NT2/D1 (cell line): ENCODE measurements at regions not wholly inside any gene's neighbourhood (a gene's known extent, or its start where the extent isn't known, plus 50 kb on each side); places are given as distances from the start of the nearest gene placed in this dataset.

ENCODE experiments used
- YY1 ChIP-seq: IDR thresholded peaks from 2 replicates; pipeline ENCODE4 v1.6.1; 2011; ENCODE audit not compliant: insufficient read length, insufficient read depth
- ZNF274 ChIP-seq: IDR thresholded peaks from 2 replicates; pipeline ENCODE4 v1.6.1; 2011; ENCODE audit warnings: mild to moderate bottlenecking, low read depth, low read length

DNA sequence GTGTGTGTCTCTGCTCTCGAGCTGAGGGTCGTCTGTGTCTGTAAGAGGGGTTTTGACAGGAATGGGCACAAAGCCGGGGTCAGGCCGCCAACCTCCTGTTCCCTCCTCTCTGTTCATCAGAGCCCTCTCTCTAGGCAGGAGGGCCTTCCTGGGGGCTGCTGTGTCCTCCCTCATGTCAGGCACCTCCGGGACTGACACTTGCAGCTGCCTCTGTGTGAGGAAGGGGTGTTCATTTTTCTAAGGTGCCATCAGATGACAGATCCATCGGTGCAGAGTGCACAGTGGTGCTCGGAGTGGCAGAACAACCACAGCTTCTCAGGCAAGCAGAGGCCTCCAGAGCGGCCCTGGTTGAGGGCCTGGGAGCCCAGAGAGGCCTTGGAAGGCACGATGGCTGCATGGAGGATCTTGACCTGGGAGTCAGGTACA is 265.4 kb upstream of the B3GAT1 start:
- TF ChIP-seq ZNF274 (no peak), YY1 (no peak)
